MM.1S (cell line): ENCODE measurements at regions not wholly inside any gene's neighbourhood (a gene's known extent, or its start where the extent isn't known, plus 50 kb on each side); places are given as distances from the start of the nearest gene placed in this dataset.

Experiments
- DNase-seq: peaks from one replicate; pipeline ENCODE4 v3.0.0-alpha.2; 2015
- H2AFZ ChIP-seq: fragments of 300-600 bp; sonication (generic); 2 replicates; pipeline ENCODE4 v1.6.0; 2016; ENCODE audit warnings: antibody characterized with exemption, low read length
- H3F3A ChIP-seq: fragments of 300-600 bp; sonication (generic); 2 replicates; pipeline ENCODE4 v1.6.1; 2016; ENCODE audit warnings: mild to moderate bottlenecking, antibody characterized with exemption, low read length, moderate library complexity, mixed read lengths; ENCODE audit not compliant: insufficient read depth
- H3K27ac ChIP-seq: fragments of 300-600 bp; sonication (generic); 2 replicates; pipeline ENCODE4 v1.5.1; 2016; ENCODE audit warnings: mild to moderate bottlenecking, low read length
- H3K27me3 ChIP-seq: fragments of 300-600 bp; sonication (generic); replicated peaks from 2 replicates; pipeline ENCODE4 v1.6.0; 2016; ENCODE audit warnings: low read length; ENCODE audit not compliant: insufficient read depth
- H3K36me3 ChIP-seq: fragments of 300-600 bp; sonication (generic); replicated peaks from 2 replicates; pipeline ENCODE4 v1.6.1; 2016; ENCODE audit warnings: mild to moderate bottlenecking, low read length, mixed read lengths; ENCODE audit not compliant: insufficient read depth
- H3K4me1 ChIP-seq: fragments of 300-600 bp; sonication (generic); 2 replicates; pipeline ENCODE4 v1.6.1; 2016; ENCODE audit warnings: low read length, mixed read lengths
- H3K4me2 ChIP-seq: fragments of 300-600 bp; sonication (generic); 2 replicates; pipeline ENCODE4 v1.6.0; 2016; ENCODE audit warnings: low read depth, low read length
- H3K4me3 ChIP-seq: fragments of 300-600 bp; sonication (generic); 2 replicates; pipeline ENCODE4 v1.5.1; 2016; ENCODE audit warnings: low read length, mixed read lengths
- H3K79me2 ChIP-seq: fragments of 300-600 bp; sonication (generic); 2 replicates; pipeline ENCODE4 v1.6.1; 2016; ENCODE audit warnings: mixed run types, low read length, mixed read lengths
- H3K9ac ChIP-seq: fragments of 300-600 bp; sonication (generic); 2 replicates; pipeline ENCODE4 v1.6.1; 2016; ENCODE audit warnings: low read length, mixed read lengths
- H3K9me2 ChIP-seq: fragments of 300-600 bp; sonication (generic); replicated peaks from 2 replicates; pipeline ENCODE4 v1.6.1; 2016; ENCODE audit warnings: mild to moderate bottlenecking, low read length, mixed read lengths; ENCODE audit not compliant: insufficient read depth
- H3K9me3 ChIP-seq: fragments of 300-600 bp; sonication (generic); replicated peaks from 2 replicates; pipeline ENCODE4 v1.6.1; 2016; ENCODE audit warnings: mild to moderate bottlenecking, low read length, mixed read lengths; ENCODE audit not compliant: insufficient read depth
- H4K20me1 ChIP-seq: fragments of 300-600 bp; sonication (generic); 2 replicates; pipeline ENCODE4 v1.6.1; 2016; ENCODE audit warnings: mild to moderate bottlenecking, low read length, moderate library complexity, mixed read lengths; ENCODE audit not compliant: insufficient read depth
- CTCF ChIP-seq: fragments of 300-600 bp; sonication (generic); IDR thresholded peaks from 2 replicates; pipeline ENCODE4 v1.5.1; 2016; ENCODE audit warnings: antibody characterized with exemption, low read length, mixed read lengths
- EZH2 ChIP-seq: fragments of 300-600 bp; sonication (generic); optimal IDR thresholded peaks from 2 replicates; pipeline ENCODE3; 2017; ENCODE audit warnings: low read depth, mild to moderate bottlenecking, antibody characterized with exemption, low read length, mixed read lengths
- EZH2phosphoT487 ChIP-seq: fragments of 300-600 bp; sonication (generic); IDR thresholded peaks from 2 replicates; pipeline ENCODE4 v1.6.1; 2018; ENCODE audit warnings: antibody characterized with exemption, low read length

DNA sequence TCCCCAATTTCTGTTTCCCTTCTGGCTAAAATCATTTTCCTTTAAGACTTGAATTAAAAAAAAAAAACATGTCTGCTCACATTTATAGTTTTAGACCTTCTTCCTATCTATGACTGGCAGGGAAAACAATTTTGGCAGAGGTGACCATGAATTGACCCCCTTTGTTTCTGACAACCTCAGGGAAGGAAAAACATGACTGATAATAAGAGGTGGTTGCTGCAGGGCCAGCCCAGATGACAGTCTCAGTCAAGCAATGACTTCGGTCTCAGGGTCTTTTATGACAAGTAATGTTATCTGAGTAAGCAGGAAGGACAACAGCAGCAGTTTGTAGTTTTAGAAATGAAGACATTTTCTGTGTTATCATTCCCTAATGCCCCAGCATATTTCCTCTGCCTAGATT, 430.9 kb downstream of the LRIG3 start:
- Histone ChIP-seq H3F3A (no peaks in the 10 kb centered on the region), H2AFZ (no peak overlapping the region), H3K9me3 (no peaks in the 10 kb centered on the region), H3K4me2 (no peak overlapping the region), H4K20me1 (no peaks in the 10 kb centered on the region), H3K9ac (no peak overlapping the region), H3K9me2 (peaks cover 3% of the 10 kb centered on the region; the same call in 1 of the 2 replicates), H3K4me1 (no peaks in the 10 kb centered on the region), H3K79me2 (no peaks in the 10 kb centered on the region), H3K27me3 (no peaks in the 10 kb centered on the region), H3K36me3 (no peaks in the 10 kb centered on the region), H3K4me3 (no peak overlapping the region), H3K27ac (no peak overlapping the region)
- no peak for TF ChIP-seq EZH2
- TF ChIP-seq CTCF = no peak
- TF ChIP-seq EZH2phosphoT487 = no peak
- no peak for DNase-seq

DNA sequence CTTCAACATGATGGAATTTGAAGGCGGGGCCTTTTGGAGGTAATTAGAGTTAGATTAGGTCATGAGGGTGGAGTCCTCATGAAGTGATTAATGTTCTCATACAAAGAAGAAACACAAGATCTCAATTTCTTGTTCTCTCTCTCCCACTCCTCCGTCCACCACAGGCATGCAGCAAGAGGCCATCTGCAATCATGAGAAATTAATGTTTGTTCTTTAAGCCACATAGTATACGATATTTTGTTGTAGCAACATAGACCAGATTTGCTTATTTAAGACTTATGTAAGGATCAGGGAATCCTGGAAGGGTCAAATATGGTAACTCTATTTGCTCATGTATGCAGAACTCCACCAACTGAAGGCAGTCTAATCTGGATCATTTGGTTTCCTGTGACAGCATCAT, 429.0 kb downstream of the LRIG3 start:
- no peak for DNase-seq
- H3K27ac ChIP-seq = no peak overlapping the region

DNA sequence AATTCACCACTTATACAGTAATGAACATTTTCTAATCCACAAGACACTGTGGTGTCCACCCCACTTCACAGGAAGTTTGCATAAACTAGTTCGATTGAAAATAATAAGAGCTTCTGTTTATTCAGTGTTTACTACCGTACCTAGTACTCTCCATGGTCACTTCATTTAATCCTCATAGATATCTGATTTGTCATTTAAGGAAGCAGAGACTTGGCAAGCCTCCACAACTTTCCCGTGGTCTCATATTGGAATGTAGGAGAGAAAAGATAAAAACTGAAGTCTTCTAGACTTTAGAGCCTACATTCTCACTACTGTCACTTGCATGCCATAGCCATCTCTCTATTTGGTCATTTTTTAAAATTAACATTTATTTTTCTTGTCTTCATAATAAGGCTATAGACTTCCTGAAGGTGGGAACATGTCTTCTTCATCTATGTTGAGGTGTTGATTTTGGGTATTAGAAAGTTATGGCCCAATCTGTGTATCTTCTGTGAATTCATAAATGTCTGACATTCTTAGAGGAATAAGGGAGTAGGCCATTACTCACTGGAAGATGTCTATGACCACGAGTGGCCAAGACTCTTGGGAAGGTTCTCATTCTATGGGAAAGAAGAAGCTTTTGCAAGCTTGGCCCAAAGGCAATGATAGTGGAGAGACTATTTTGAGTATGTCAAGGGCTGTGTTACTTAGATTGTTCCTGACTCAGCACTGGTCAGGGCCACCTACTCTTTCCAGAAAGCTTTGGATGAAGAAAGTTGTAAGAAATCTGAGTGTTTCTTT, 423.7 kb downstream of the LRIG3 start:
- H3K79me2 ChIP-seq = no peaks in the 10 kb centered on the region
- no peak overlapping the region for H3K4me2 ChIP-seq
- no peaks in the 10 kb centered on the region for H4K20me1 ChIP-seq
- DNase-seq = no peak
- H3K27ac ChIP-seq = no peak overlapping the region
- H3K4me3 ChIP-seq = no peak overlapping the region
- H3K9ac ChIP-seq = no peak overlapping the region
- no peaks in the 10 kb centered on the region for H3K36me3 ChIP-seq
- H3K9me3 ChIP-seq = no peaks in the 10 kb centered on the region
- no peak for TF ChIP-seq EZH2phosphoT487
- no peak for TF ChIP-seq EZH2
- no peak overlapping the region for H2AFZ ChIP-seq
- H3K4me1 ChIP-seq = no peaks in the 10 kb centered on the region
- no peaks in the 10 kb centered on the region for H3F3A ChIP-seq
- H3K9me2 ChIP-seq = no peaks in the 10 kb centered on the region
- H3K27me3 ChIP-seq = no peaks in the 10 kb centered on the region

More for the DNA sequence above, 429.0 kb downstream of the LRIG3 start:
- no peak for TF ChIP-seq CTCF
- TF ChIP-seq EZH2phosphoT487 = no peak
- TF ChIP-seq EZH2 = no peak
- Histone ChIP-seq H3K9me2 (peaks cover 3% of the 10 kb centered on the region; the same call in 1 of the 2 replicates), H3K4me3 (no peak overlapping the region), H3K4me1 (no peaks in the 10 kb centered on the region), H3K36me3 (no peaks in the 10 kb centered on the region), H3F3A (no peaks in the 10 kb centered on the region), H3K9me3 (no peaks in the 10 kb centered on the region), H4K20me1 (no peaks in the 10 kb centered on the region), H3K9ac (no peak overlapping the region), H3K79me2 (no peaks in the 10 kb centered on the region), H3K4me2 (no peak overlapping the region), H3K27me3 (no peaks in the 10 kb centered on the region), H2AFZ (no peak overlapping the region)

- Histone ChIP-seq H3K4me3 (no peak overlapping the region), H4K20me1 (no peaks in the 10 kb centered on the region), H3F3A (no peaks in the 10 kb centered on the region)
Measured at GRCh38 chr12:58500399-58500798, 419.9 kb downstream of the LRIG3 start.

More at GRCh38 chr12:58500399-58500798, 419.9 kb downstream of the LRIG3 start:
- no peak overlapping the region for H3K4me2 ChIP-seq
- no peak overlapping the region for H2AFZ ChIP-seq
- no peak for DNase-seq
- no peaks in the 10 kb centered on the region for H3K36me3 ChIP-seq
- no peaks in the 10 kb centered on the region for H3K9me3 ChIP-seq
- no peak overlapping the region for H3K9ac ChIP-seq
- H3K79me2 ChIP-seq = no peaks in the 10 kb centered on the region
- H3K9me2 ChIP-seq = no peaks in the 10 kb centered on the region
- TF ChIP-seq EZH2 = no peak
- H3K4me1 ChIP-seq = 0 out of 2 replicates have a peak, but pooled peaks cover 3% of the 10 kb centered on the region
- H3K27me3 ChIP-seq = no peaks in the 10 kb centered on the region
- no peak overlapping the region for H3K27ac ChIP-seq
